CD1c-positive myeloid dendritic cell (primary cell): ENCODE measurements at regions not wholly inside any gene's neighbourhood (a gene's known extent, or its start where the extent isn't known, plus 50 kb on each side); places are given as distances from the start of the nearest gene placed in this dataset.

Experiments used
- DNase-seq: peaks from one replicate; pipeline ENCODE4 v3.0.0-alpha.2; 2016; ENCODE audit errors: extremely low spot score

GRCh38 chr13:107252428-107252827 lies 684.5 kb upstream of the ARGLU1 start:
- no peak for DNase-seq

- DNase-seq, result no peak
These were observed 684.1 kb upstream of the ARGLU1 start for GRCh38 chr13:107252021-107252420.

GRCh38 chr13:107251341-107251740 lies 683.4 kb upstream of the ARGLU1 start:
- no peak for DNase-seq

GRCh38 chr13:107250628-107251027 lies 682.7 kb upstream of the ARGLU1 start:
- no peak for DNase-seq

- no peak for DNase-seq
These were observed 676.3 kb upstream of the ARGLU1 start for GRCh38 chr13:107244241-107244640.

- DNase-seq, result no peak
These were observed 674.2 kb upstream of the ARGLU1 start for GRCh38 chr13:107242138-107242537.

- DNase-seq, result no peak
These were observed 673.4 kb upstream of the ARGLU1 start for GRCh38 chr13:107241381-107241780.

- no peak for DNase-seq
These were observed 671.3 kb upstream of the ARGLU1 start for GRCh38 chr13:107239213-107239612.

- no peak for DNase-seq
These were observed 670.5 kb upstream of the ARGLU1 start for GRCh38 chr13:107238262-107238981.

- DNase-seq, result no peak
These were observed 666.6 kb upstream of the ARGLU1 start for GRCh38 chr13:107234319-107235073.

- no peak for DNase-seq
These were observed 665.6 kb upstream of the ARGLU1 start for GRCh38 chr13:107233541-107233940.

GRCh38 chr13:107231944-107232343 lies 664.0 kb upstream of the ARGLU1 start:
- DNase-seq, result no peak

- DNase-seq, result no peak
These were observed 655.9 kb upstream of the ARGLU1 start for GRCh38 chr13:107223867-107224266.

GRCh38 chr13:107222597-107222996 lies 654.7 kb upstream of the ARGLU1 start:
- no peak for DNase-seq

- DNase-seq, result no peak
These were observed 652.3 kb upstream of the ARGLU1 start for GRCh38 chr13:107220245-107220644.

- no peak for DNase-seq
These were observed 649.3 kb upstream of the ARGLU1 start for GRCh38 chr13:107217251-107217650.

- no peak for DNase-seq
These were observed 648.3 kb upstream of the ARGLU1 start for GRCh38 chr13:107216046-107216755.

GRCh38 chr13:107211073-107211472 lies 643.1 kb upstream of the ARGLU1 start:
- peak; percentile 56 for DNase-seq

- DNase-seq, result no peak
These were observed 642.7 kb upstream of the ARGLU1 start for GRCh38 chr13:107210723-107211030.

GRCh38 chr13:107209824-107210722 lies 642.1 kb upstream of the ARGLU1 start:
- no peak for DNase-seq

GRCh38 chr13:107208889-107209288 lies 641.0 kb upstream of the ARGLU1 start:
- DNase-seq, result no peak
